Prostate gland (tissue), 2 donors: ENCODE measurements at regions not wholly inside any gene's neighbourhood (a gene's known extent, or its start where the extent isn't known, plus 50 kb on each side); places are given as distances from the start of the nearest gene placed in this dataset.

Experiments
- POLR2A ChIP-seq: fragments of 450-650 bp; IDR thresholded peaks from one replicate; pipeline ENCODE4 v1.6.1; 2016; ENCODE audit warnings: antibody characterized with exemption, mild to moderate bottlenecking
- TF ChIP-seq, protein P1 (sequence below), 4 experiments: fragments of 200-600 bp in 2 of 4; fragments of 450-650 bp in 2 of 4; sonication (generic) in 2 of 4; IDR thresholded peaks; 1 replicate in 3 of 4; 2 replicates in 1 of 4; pipeline ENCODE4 v1.5.1; 2016 to 2019; ENCODE audit warnings: antibody characterized with exemption in 4 of 4, mild to moderate bottlenecking in 2 of 4, moderate library complexity in 2 of 4

DNA sequence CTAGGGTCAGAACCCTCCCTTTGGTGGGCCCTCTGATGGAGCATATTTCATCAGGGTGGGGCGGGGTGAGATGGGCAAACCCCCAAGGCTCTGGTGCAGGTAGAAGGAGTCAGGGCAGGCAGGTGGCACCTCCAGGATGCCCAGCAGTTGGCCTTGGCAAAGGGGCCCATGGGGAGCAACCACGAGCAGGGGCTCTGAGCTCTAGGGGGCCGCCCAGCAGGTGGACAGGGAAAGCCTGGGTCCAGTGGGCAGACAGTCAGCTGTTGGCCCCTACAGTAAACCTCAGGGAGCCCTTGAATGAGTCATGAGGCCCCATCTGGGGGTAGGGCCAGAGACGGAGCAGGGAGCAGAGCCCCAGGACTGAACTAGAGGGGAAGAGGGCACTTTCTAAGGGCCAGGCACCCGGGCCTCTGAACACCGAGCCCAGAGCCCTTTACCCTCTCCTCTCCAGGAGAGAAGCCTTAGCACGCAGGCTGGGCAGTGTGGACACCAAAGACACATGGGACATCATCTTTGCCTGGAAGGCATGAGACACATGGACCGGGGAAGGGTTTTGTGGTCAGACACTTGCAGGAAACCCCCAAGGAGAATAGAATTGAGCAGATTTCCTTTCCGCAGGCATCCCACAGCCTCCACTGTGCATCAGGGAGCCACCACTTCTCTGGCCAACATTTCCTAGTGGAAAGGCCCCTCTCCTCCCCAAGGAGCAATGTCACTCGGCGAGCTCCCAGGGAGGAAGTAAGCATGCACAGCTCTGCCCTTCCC, 257.3 kb downstream of the GLI2 start:
- TF ChIP-seq, protein P1, sequence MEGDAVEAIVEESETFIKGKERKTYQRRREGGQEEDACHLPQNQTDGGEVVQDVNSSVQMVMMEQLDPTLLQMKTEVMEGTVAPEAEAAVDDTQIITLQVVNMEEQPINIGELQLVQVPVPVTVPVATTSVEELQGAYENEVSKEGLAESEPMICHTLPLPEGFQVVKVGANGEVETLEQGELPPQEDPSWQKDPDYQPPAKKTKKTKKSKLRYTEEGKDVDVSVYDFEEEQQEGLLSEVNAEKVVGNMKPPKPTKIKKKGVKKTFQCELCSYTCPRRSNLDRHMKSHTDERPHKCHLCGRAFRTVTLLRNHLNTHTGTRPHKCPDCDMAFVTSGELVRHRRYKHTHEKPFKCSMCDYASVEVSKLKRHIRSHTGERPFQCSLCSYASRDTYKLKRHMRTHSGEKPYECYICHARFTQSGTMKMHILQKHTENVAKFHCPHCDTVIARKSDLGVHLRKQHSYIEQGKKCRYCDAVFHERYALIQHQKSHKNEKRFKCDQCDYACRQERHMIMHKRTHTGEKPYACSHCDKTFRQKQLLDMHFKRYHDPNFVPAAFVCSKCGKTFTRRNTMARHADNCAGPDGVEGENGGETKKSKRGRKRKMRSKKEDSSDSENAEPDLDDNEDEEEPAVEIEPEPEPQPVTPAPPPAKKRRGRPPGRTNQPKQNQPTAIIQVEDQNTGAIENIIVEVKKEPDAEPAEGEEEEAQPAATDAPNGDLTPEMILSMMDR (IDR thresholded peaks at IDR 0.05): no peak
- no peak for TF ChIP-seq POLR2A
